ENCODE measurements at regions not wholly inside any gene's neighbourhood (a gene's known extent, or its start where the extent isn't known, plus 50 kb on each side); places are given as distances from the start of the nearest gene placed in this dataset.

- no peaks in the 10 kb centered on the region for H3K27me3 Mint-ChIP-seq (ENCODE audit: low read depth)
- H3K9me3 Mint-ChIP-seq: peaks cover 8% of the 10 kb centered on the region
- peaks cover 25% of the 10 kb centered on the region for H3K4me1 Mint-ChIP-seq
- no peak overlapping the region for H3K27ac Mint-ChIP-seq
- no peak for DNase-seq (ENCODE audit: low spot score in 2 of 2, unreplicated experiment in 2 of 2)
- H3K36me3 Mint-ChIP-seq: peaks cover 3% of the 10 kb centered on the region
- no peak overlapping the region for H3K4me3 Mint-ChIP-seq
- no peak for TF ChIP-seq CTCF (IDR thresholded peaks at IDR 0.05; ENCODE audit: unreplicated experiment)
Measured at GRCh38 chr5:3742750-3743149, 147.1 kb downstream of the IRX1 start.

- Mint-ChIP-seq H3K4me1 (no peaks in the 10 kb centered on the region), H3K36me3 (peaks cover under 1% of the 10 kb centered on the region), H3K27ac (no peak overlapping the region), H3K9me3 (peaks cover 15% of the 10 kb centered on the region), H3K4me3 (no peak overlapping the region), H3K27me3 (ENCODE audit: low read depth) (peaks cover 9% of the 10 kb centered on the region)
- no peak for DNase-seq (ENCODE audit: low spot score in 2 of 2, unreplicated experiment in 2 of 2)
- no peak for TF ChIP-seq CTCF (IDR thresholded peaks at IDR 0.05; ENCODE audit: unreplicated experiment)
Measured at GRCh38 chr5:3751846-3752245, 156.2 kb downstream of the IRX1 start.

- no peak for TF ChIP-seq CTCF (IDR thresholded peaks at IDR 0.05; ENCODE audit: unreplicated experiment)
- no peak for DNase-seq (ENCODE audit: low spot score in 2 of 2, unreplicated experiment in 2 of 2)
Measured at GRCh38 chr5:3778000-3778550, 182.4 kb downstream of the IRX1 start.

GRCh38 chr5:3778945-3779344 lies 183.3 kb downstream of the IRX1 start:
- peaks cover 3% of the 10 kb centered on the region for H3K27me3 Mint-ChIP-seq (ENCODE audit: low read depth)
- peaks cover 12% of the 10 kb centered on the region for H3K4me1 Mint-ChIP-seq
- H3K27ac Mint-ChIP-seq: no peak overlapping the region
- no peak overlapping the region for H3K4me3 Mint-ChIP-seq
- no peak for TF ChIP-seq CTCF (IDR thresholded peaks at IDR 0.05; ENCODE audit: unreplicated experiment)
- no peak for DNase-seq (ENCODE audit: low spot score in 2 of 2, unreplicated experiment in 2 of 2)
- no peaks in the 10 kb centered on the region for H3K36me3 Mint-ChIP-seq
- H3K9me3 Mint-ChIP-seq: no peaks in the 10 kb centered on the region

More at GRCh38 chr5:3778000-3778550, 182.4 kb downstream of the IRX1 start:
- Mint-ChIP-seq H3K27ac (no peak overlapping the region), H3K36me3 (no peaks in the 10 kb centered on the region), H3K27me3 (ENCODE audit: low read depth) (peaks cover 4% of the 10 kb centered on the region), H3K9me3 (no peaks in the 10 kb centered on the region), H3K4me1 (peaks cover 12% of the 10 kb centered on the region), H3K4me3 (no peak overlapping the region)

GRCh38 chr5:3780278-3780677 lies 184.6 kb downstream of the IRX1 start:
- TF ChIP-seq CTCF (IDR thresholded peaks at IDR 0.05; ENCODE audit: unreplicated experiment): no peak
- no peaks in the 10 kb centered on the region for H3K9me3 Mint-ChIP-seq
- H3K4me3 Mint-ChIP-seq: no peak overlapping the region
- H3K27me3 Mint-ChIP-seq (ENCODE audit: low read depth): peaks cover 3% of the 10 kb centered on the region
- H3K36me3 Mint-ChIP-seq: no peaks in the 10 kb centered on the region
- H3K27ac Mint-ChIP-seq: no peak overlapping the region
- DNase-seq (ENCODE audit: low spot score in 2 of 2, unreplicated experiment in 2 of 2): no peak
- peaks cover 12% of the 10 kb centered on the region for H3K4me1 Mint-ChIP-seq

GRCh38 chr5:3780907-3781306 lies 185.3 kb downstream of the IRX1 start:
- Mint-ChIP-seq H3K27me3 (ENCODE audit: low read depth) (peaks cover 3% of the 10 kb centered on the region), H3K4me1 (peaks cover 12% of the 10 kb centered on the region), H3K36me3 (no peaks in the 10 kb centered on the region), H3K27ac (no peak overlapping the region), H3K9me3 (no peaks in the 10 kb centered on the region), H3K4me3 (no peak overlapping the region)
- no peak for TF ChIP-seq CTCF (IDR thresholded peaks at IDR 0.05; ENCODE audit: unreplicated experiment)
- DNase-seq (ENCODE audit: low spot score in 2 of 2, unreplicated experiment in 2 of 2): no peak
